GM19397 (cell line): ENCODE measurements at regions not wholly inside any gene's neighbourhood (a gene's known extent, or its start where the extent isn't known, plus 50 kb on each side); places are given as distances from the start of the nearest gene placed in this dataset.

Source experiments
- ATAC-seq: cut with Tn5 transposase; IDR thresholded peaks from one replicate; pipeline ENCODE4 v1.9.1; 2021; ENCODE audit warnings: mild to moderate bottlenecking, moderate library complexity; ENCODE audit not compliant: unreplicated experiment

GRCh38 chr13:31441800-31442510 is 242.2 kb downstream of the B3GLCT start:
- ATAC-seq, result no peak

- no peak for ATAC-seq
Measured at GRCh38 chr13:31442571-31442970, 242.8 kb downstream of the B3GLCT start.

GRCh38 chr13:31444266-31444856 is 244.6 kb downstream of the B3GLCT start:
- no peak for ATAC-seq

GRCh38 chr13:31452525-31452924 is 252.8 kb downstream of the B3GLCT start:
- no peak for ATAC-seq

GRCh38 chr13:31455581-31455980 is 255.8 kb downstream of the B3GLCT start:
- no peak for ATAC-seq

GRCh38 chr13:31456056-31456455 is 256.3 kb downstream of the B3GLCT start:
- ATAC-seq, result no peak

- no peak for ATAC-seq
Measured at GRCh38 chr13:31460061-31460460, 260.3 kb downstream of the B3GLCT start.

- ATAC-seq, result no peak
Measured at GRCh38 chr13:31461923-31462322, 262.1 kb downstream of the B3GLCT start.

- no peak for ATAC-seq
Measured at GRCh38 chr13:31462766-31463165, 263.0 kb downstream of the B3GLCT start.

GRCh38 chr13:31468114-31468902 is 268.5 kb downstream of the B3GLCT start:
- ATAC-seq, result no peak

- no peak for ATAC-seq
Measured at GRCh38 chr13:31469377-31469776, 269.6 kb downstream of the B3GLCT start.

- ATAC-seq, result no peak
Measured at GRCh38 chr13:31476266-31476665, 263.1 kb upstream of the RXFP2 start.

- ATAC-seq, result no peak
Measured at GRCh38 chr13:31476753-31477152, 262.6 kb upstream of the RXFP2 start.

GRCh38 chr13:31477961-31478360 is 261.4 kb upstream of the RXFP2 start:
- no peak for ATAC-seq

- no peak for ATAC-seq
Measured at GRCh38 chr13:31485183-31485582, 254.1 kb upstream of the RXFP2 start.

- ATAC-seq, result no peak
Measured at GRCh38 chr13:31485651-31486051, 253.7 kb upstream of the RXFP2 start.

- ATAC-seq, result no peak
Measured at GRCh38 chr13:31495336-31495735, 244.0 kb upstream of the RXFP2 start.

GRCh38 chr13:31499274-31499673 is 240.1 kb upstream of the RXFP2 start:
- ATAC-seq, result no peak

GRCh38 chr13:31503626-31504025 is 235.7 kb upstream of the RXFP2 start:
- no peak for ATAC-seq

GRCh38 chr13:31504918-31505317 is 234.4 kb upstream of the RXFP2 start:
- no peak for ATAC-seq

GRCh38 chr13:31512331-31512730 is 227.0 kb upstream of the RXFP2 start:
- ATAC-seq, result no peak

- ATAC-seq, result no peak
Measured at GRCh38 chr13:31514932-31515331, 224.4 kb upstream of the RXFP2 start.
